ENCODE measurements at regions not wholly inside any gene's neighbourhood (a gene's known extent, or its start where the extent isn't known, plus 50 kb on each side); places are given as distances from the start of the nearest gene placed in this dataset.

DNA sequence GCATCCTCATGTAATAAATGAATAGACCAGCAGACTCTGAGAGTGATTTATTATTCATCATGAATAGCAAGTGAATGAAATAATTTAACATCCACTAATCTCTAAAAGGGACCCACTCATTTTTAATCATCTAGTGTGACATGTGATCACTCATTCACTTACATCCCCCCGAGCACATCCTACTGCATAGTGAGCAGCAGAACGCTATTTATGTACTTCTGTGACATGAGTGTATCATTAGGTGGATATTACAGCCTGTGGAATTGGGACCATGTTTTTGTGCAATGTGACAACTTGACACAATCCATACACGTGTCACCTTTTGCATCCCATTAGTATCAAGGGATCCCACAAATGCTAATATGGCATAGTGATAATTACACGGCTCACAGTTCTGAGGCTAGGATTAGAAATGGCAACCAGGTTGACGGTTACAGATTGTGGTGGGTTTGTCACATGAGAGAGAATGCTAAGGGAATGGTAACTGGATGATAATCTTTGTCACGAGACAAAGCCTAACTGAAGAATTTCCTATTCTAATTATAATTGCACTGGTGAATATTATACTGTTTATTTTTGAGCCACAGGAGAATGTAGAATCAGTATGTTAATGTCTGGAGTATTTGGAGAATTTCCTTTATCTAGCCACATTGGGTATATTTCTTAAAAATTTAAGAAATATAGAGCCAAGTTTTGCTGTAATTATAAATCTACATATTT, 595.2 kb upstream of the TBL1XR1 start:
- TF ChIP-seq, protein P1, sequence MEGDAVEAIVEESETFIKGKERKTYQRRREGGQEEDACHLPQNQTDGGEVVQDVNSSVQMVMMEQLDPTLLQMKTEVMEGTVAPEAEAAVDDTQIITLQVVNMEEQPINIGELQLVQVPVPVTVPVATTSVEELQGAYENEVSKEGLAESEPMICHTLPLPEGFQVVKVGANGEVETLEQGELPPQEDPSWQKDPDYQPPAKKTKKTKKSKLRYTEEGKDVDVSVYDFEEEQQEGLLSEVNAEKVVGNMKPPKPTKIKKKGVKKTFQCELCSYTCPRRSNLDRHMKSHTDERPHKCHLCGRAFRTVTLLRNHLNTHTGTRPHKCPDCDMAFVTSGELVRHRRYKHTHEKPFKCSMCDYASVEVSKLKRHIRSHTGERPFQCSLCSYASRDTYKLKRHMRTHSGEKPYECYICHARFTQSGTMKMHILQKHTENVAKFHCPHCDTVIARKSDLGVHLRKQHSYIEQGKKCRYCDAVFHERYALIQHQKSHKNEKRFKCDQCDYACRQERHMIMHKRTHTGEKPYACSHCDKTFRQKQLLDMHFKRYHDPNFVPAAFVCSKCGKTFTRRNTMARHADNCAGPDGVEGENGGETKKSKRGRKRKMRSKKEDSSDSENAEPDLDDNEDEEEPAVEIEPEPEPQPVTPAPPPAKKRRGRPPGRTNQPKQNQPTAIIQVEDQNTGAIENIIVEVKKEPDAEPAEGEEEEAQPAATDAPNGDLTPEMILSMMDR (conservative IDR thresholded peaks at IDR 0.05; ENCODE audit: low read depth, low read length): no peak
- TF ChIP-seq EZH2 (IDR thresholded peaks at IDR 0.05; ENCODE audit: borderline replicate concordance, low read depth, low read length, poor library complexity, severe bottlenecking): no peak

All from A673 (cell line).